ENCODE measurements at regions not wholly inside any gene's neighbourhood (a gene's known extent, or its start where the extent isn't known, plus 50 kb on each side); places are given as distances from the start of the nearest gene placed in this dataset.

DNA sequence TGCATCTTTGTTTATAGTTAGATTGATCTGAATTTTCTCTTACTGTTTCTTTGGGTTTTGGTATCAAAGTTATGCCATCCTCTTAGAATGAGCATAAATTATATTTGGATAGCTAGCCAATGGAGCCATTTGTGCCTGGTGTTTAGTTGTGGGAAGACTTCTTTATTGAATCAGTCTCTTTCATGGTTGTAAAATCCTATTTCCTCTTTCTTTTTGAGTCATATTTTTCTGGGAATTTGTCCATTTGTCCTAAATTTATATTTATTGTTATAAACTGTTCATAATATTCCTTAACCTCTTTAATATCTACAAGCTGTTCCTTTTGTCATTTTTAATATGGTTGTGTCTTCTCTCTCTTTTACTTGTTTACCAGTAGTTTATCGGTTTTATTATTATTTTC, 462.5 kb downstream of the AEBP2 start:
- no peak for ATAC-seq
- Histone ChIP-seq H3K9me3 (peaks cover 0 to 2% of the 10 kb centered on the region in 2 donors), H3K27ac (no peak overlapping the region), H3K4me1 (no peaks in the 10 kb centered on the region), H3K36me3 (no peaks in the 10 kb centered on the region), H3K27me3 (no peaks in the 10 kb centered on the region), H3K4me3 (no peak overlapping the region)
- intact Hi-C loops (cut with DNase I): no loop called here
- no peak for DNase-seq
- TF ChIP-seq, protein P1, sequence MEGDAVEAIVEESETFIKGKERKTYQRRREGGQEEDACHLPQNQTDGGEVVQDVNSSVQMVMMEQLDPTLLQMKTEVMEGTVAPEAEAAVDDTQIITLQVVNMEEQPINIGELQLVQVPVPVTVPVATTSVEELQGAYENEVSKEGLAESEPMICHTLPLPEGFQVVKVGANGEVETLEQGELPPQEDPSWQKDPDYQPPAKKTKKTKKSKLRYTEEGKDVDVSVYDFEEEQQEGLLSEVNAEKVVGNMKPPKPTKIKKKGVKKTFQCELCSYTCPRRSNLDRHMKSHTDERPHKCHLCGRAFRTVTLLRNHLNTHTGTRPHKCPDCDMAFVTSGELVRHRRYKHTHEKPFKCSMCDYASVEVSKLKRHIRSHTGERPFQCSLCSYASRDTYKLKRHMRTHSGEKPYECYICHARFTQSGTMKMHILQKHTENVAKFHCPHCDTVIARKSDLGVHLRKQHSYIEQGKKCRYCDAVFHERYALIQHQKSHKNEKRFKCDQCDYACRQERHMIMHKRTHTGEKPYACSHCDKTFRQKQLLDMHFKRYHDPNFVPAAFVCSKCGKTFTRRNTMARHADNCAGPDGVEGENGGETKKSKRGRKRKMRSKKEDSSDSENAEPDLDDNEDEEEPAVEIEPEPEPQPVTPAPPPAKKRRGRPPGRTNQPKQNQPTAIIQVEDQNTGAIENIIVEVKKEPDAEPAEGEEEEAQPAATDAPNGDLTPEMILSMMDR (IDR thresholded peaks at IDR 0.05): no peak

DNA sequence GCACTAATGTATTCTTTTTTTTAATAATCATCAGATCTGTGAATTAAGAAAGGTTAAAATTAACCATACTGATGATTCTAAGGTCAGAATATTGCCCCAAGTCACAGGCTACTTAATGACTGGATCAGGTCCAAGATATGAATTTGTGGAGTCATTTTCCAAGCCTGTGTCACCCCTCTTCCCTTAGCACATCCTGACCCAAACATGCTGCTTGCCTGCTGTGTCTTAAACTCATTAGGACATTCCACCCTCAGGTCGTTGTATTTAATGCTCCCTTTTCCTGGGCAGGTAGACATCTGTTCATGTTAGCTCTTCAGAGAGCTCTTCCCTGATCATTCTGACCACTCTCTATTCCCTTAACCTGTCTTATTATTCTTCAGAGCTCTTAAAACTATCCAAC, 463.5 kb upstream of the PDE3A start:
- H3K36me3 ChIP-seq: no peaks in the 10 kb centered on the region
- TF ChIP-seq, protein P1 (IDR thresholded peaks at IDR 0.05): no peak
- H3K27me3 ChIP-seq: no peaks in the 10 kb centered on the region
- ATAC-seq (no peak), DNase-seq (no peak)
- no peak overlapping the region for H3K27ac ChIP-seq
- peaks cover 0 to 2% of the 10 kb centered on the region in 2 donors for H3K9me3 ChIP-seq
- H3K4me1 ChIP-seq: peaks cover 0 to 10% of the 10 kb centered on the region in 2 donors
- intact Hi-C loops (cut with DNase I): no loop called here
- no peak overlapping the region for H3K4me3 ChIP-seq

DNA sequence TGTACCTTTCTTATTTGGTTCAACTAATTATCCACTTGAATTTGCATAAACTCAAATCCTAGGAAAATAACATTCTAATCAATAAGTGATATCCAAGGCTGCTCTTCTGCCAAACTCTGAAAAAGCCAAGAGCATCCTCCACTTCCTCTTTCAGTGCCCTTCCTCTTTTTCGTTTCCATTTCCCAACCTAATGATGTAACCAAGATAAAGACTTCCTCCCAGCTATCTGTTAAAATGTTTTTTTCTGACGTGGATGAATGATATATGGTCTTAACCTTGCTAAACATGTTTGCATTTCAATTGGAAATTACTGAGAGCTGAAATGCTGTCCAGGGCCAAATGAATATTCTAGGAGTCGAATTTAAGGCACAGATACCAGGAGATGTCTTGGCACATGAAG, 459.5 kb upstream of the PDE3A start:
- H3K9me3 ChIP-seq: no peaks in the 10 kb centered on the region
- H3K27ac ChIP-seq: no peak overlapping the region
- intact Hi-C loops (cut with DNase I): no loop called here
- TF ChIP-seq, protein P1 (IDR thresholded peaks at IDR 0.05): no peak
- no peaks in the 10 kb centered on the region for H3K27me3 ChIP-seq
- peaks cover 0 to 10% of the 10 kb centered on the region in 2 donors for H3K4me1 ChIP-seq
- no peak overlapping the region for H3K4me3 ChIP-seq
- no peak for DNase-seq
- ATAC-seq: peak; percentile 22
- no peaks in the 10 kb centered on the region for H3K36me3 ChIP-seq

DNA sequence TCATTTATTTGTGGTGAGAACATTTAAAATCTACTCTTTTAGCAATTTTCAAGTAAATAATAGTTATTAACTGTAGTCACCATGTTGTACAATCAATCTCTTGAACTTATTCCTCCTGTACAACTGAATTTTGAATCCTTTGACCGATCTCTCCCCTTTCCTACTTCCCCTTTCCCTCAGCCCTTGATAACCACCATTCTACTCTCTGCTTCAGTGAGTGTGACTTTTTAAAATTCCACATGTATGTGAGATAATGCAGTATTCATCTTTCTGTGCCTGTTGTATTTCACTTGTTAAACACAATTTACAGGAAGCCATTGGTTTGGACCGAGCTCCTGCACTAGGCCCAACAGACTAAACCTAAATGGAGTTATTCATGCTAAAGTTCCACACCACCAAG, 458.9 kb upstream of the PDE3A start:
- no peak for ATAC-seq
- peaks cover 0 to 10% of the 10 kb centered on the region in 2 donors for H3K4me1 ChIP-seq
- no peak overlapping the region for H3K4me3 ChIP-seq
- no peaks in the 10 kb centered on the region for H3K9me3 ChIP-seq
- no peaks in the 10 kb centered on the region for H3K36me3 ChIP-seq
- intact Hi-C loops (cut with DNase I): no loop called here
- DNase-seq: no peak
- TF ChIP-seq, protein P1 (IDR thresholded peaks at IDR 0.05): no peak
- no peaks in the 10 kb centered on the region for H3K27me3 ChIP-seq
- H3K27ac ChIP-seq: no peak overlapping the region

DNA sequence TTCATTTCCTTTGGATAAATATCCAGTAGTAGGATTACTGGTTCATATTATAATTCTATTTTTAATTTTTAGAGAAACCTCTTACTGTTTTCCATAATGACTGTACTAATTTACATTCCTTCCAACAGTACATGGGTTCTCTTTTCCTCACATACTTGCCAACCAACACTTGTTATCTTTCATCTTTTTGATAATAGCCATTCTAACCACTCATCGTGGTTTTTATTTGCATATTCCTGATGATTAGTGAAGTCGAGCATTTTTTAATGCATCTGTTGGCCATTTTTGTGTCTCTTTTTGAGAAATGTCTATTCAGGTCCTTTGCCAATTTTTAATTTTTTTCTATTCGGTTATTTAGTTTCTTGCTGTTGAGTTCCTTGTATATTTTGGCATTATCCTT, 457.7 kb upstream of the PDE3A start:
- no peaks in the 10 kb centered on the region for H3K9me3 ChIP-seq

More for the DNA sequence above, 457.7 kb upstream of the PDE3A start:
- TF ChIP-seq, protein P1 (IDR thresholded peaks at IDR 0.05): no peak
- H3K27me3 ChIP-seq: no peaks in the 10 kb centered on the region
- H3K36me3 ChIP-seq: no peaks in the 10 kb centered on the region
- peaks cover 0 to 10% of the 10 kb centered on the region in 2 donors for H3K4me1 ChIP-seq
- H3K4me3 ChIP-seq: no peak overlapping the region
- no peak overlapping the region for H3K27ac ChIP-seq
- no peak for DNase-seq
- intact Hi-C loops (cut with DNase I): loop anchor here in 1 of 2 donors (10.0 kb wide), 1 partner anchor 166 kb away; no protein-coding TSS in a partner anchor
- no peak for ATAC-seq

Data from left lung (tissue), 4 donors.